Osteoblast (primary cell): ENCODE measurements at regions not wholly inside any gene's neighbourhood (a gene's known extent, or its start where the extent isn't known, plus 50 kb on each side); places are given as distances from the start of the nearest gene placed in this dataset.

ENCODE experiments used
- DNase-seq: peaks from one replicate; pipeline ENCODE4 v3.0.0; 2011; ENCODE audit warnings: low spot score, mixed read lengths; ENCODE audit not compliant: insufficient read length; ENCODE audit errors: missing footprints
- H2AFZ ChIP-seq: 2 replicates; pipeline ENCODE4 v1.6.0; 2011; ENCODE audit warnings: mild to moderate bottlenecking, low read length
- H3K27ac ChIP-seq: 2 replicates; pipeline ENCODE4 v1.5.1; 2011; ENCODE audit warnings: mild to moderate bottlenecking, low read depth, low read length, moderate library complexity
- H3K27me3 ChIP-seq: 2 replicates; pipeline ENCODE4 v1.6.0; 2012; ENCODE audit warnings: mild to moderate bottlenecking, control low read depth, inconsistent platforms, low read length, moderate library complexity; ENCODE audit not compliant: insufficient read depth
- H3K36me3 ChIP-seq: 2 replicates; pipeline ENCODE4 v1.5.1; 2011; ENCODE audit warnings: mild to moderate bottlenecking, low read length, control low read depth, moderate library complexity; ENCODE audit not compliant: insufficient read depth
- H3K4me1 ChIP-seq: 2 replicates; pipeline ENCODE4 v1.5.1; 2011; ENCODE audit warnings: mild to moderate bottlenecking, low read length, control low read depth, moderate library complexity; ENCODE audit not compliant: insufficient read depth
- H3K4me2 ChIP-seq: 2 replicates; pipeline ENCODE4 v1.6.0; 2011; ENCODE audit warnings: mild to moderate bottlenecking, low read length; ENCODE audit not compliant: insufficient read depth
- H3K4me3 ChIP-seq: fragments of 200-600 bp; sonication (generic); 3 replicates; pipeline ENCODE4 v1.5.1; 2012; ENCODE audit warnings: mild to moderate bottlenecking, low read length, inconsistent platforms; ENCODE audit not compliant: insufficient read depth
- H3K79me2 ChIP-seq: 2 replicates; pipeline ENCODE4 v1.6.0; 2012; ENCODE audit warnings: mild to moderate bottlenecking, low read length, control low read depth, inconsistent platforms; ENCODE audit not compliant: insufficient read depth
- H3K9me3 ChIP-seq: 2 replicates; pipeline ENCODE4 v1.5.1; 2011; ENCODE audit warnings: low read depth, low read length, control low read depth
- H4K20me1 ChIP-seq: 2 replicates; pipeline ENCODE4 v1.6.0; 2012; ENCODE audit warnings: mild to moderate bottlenecking, low read length, control low read depth; ENCODE audit not compliant: insufficient read depth
- TF ChIP-seq, protein P1 (sequence below): IDR thresholded peaks from 2 replicates; pipeline ENCODE4 v1.5.1; 2011; ENCODE audit warnings: mild to moderate bottlenecking, low read depth, low read length, moderate library complexity; ENCODE audit errors: extremely low read depth

DNA sequence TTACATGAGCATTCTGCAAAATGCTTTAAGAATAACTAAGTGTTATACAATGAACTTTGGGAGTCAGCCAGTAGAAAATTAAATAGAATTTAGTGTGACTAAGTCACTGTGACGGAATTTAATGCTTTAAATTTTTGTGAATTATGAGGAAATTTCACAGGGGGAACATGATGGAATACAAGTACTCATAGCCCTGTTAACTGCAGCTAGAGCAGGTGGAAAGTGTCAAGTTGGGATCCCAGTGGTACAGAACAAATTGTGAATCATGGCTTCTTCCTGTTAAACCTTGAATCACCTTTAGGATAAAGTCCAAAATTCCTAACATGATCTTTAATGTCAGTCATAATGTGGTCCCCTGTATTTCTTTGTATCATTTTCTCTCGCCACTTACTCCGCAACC is 212.2 kb upstream of the CENPE start:
- no peaks in the 10 kb centered on the region for H3K4me1 ChIP-seq
- H4K20me1 ChIP-seq, result no peaks in the 10 kb centered on the region
- no peak overlapping the region for H3K4me2 ChIP-seq
- H3K36me3 ChIP-seq, result no peaks in the 10 kb centered on the region
- H3K9me3 ChIP-seq, result no peaks in the 10 kb centered on the region
- no peak overlapping the region for H3K4me3 ChIP-seq
- no peaks in the 10 kb centered on the region for H3K27me3 ChIP-seq
- H3K79me2 ChIP-seq, result no peaks in the 10 kb centered on the region
- no peak overlapping the region for H3K27ac ChIP-seq
- H2AFZ ChIP-seq, result no peak overlapping the region
- TF ChIP-seq, protein P1, sequence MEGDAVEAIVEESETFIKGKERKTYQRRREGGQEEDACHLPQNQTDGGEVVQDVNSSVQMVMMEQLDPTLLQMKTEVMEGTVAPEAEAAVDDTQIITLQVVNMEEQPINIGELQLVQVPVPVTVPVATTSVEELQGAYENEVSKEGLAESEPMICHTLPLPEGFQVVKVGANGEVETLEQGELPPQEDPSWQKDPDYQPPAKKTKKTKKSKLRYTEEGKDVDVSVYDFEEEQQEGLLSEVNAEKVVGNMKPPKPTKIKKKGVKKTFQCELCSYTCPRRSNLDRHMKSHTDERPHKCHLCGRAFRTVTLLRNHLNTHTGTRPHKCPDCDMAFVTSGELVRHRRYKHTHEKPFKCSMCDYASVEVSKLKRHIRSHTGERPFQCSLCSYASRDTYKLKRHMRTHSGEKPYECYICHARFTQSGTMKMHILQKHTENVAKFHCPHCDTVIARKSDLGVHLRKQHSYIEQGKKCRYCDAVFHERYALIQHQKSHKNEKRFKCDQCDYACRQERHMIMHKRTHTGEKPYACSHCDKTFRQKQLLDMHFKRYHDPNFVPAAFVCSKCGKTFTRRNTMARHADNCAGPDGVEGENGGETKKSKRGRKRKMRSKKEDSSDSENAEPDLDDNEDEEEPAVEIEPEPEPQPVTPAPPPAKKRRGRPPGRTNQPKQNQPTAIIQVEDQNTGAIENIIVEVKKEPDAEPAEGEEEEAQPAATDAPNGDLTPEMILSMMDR, result no peak
- no peak for DNase-seq

DNA sequence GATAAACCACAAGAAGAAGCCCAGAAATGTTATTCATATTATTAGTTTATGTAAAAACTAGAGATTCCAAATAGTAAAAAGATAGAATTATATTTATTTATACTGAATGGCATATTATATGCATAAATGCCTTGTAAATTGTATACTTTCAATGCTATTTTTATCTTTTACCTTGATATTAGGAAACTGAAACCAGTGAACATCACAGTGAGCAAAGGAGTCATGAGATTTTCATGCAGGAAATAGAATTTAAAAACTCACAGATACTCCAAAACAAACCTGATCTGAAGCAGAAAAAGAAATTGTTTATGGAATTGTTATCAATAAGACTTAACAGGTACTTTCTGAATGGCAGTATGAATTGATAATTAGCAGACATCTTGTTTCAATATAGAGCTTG is 207.3 kb upstream of the CENPE start:
- no peak overlapping the region for H2AFZ ChIP-seq
- no peak overlapping the region for H3K27ac ChIP-seq
- DNase-seq, result no peak
- no peaks in the 10 kb centered on the region for H4K20me1 ChIP-seq
- no peaks in the 10 kb centered on the region for H3K27me3 ChIP-seq
- H3K36me3 ChIP-seq, result no peaks in the 10 kb centered on the region
- no peaks in the 10 kb centered on the region for H3K9me3 ChIP-seq
- no peaks in the 10 kb centered on the region for H3K4me1 ChIP-seq
- no peak overlapping the region for H3K4me3 ChIP-seq
- no peaks in the 10 kb centered on the region for H3K79me2 ChIP-seq
- TF ChIP-seq, protein P1, result no peak
- no peak overlapping the region for H3K4me2 ChIP-seq

DNA sequence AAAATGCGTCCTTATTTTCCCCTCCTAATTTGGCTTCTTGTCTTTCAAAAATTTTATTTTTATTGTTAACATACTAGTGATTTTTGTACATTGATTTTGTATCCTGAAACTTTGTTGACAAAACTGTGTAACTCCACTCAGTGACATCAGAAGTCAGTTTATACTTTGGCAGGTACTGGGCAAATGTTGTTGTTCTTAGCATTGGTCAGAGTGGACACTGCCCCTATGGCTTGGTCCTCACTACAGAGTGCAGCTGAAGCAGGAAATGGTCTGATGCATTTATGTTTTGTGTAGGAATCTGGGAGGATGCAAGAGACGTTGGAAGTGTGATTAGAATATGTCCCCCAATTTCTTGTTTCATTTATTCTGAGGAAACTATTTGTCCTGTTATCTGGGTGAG is 205.5 kb upstream of the CENPE start:
- Histone ChIP-seq H3K27me3 (no peaks in the 10 kb centered on the region), H3K79me2 (no peaks in the 10 kb centered on the region), H3K4me1 (no peaks in the 10 kb centered on the region), H3K9me3 (no peaks in the 10 kb centered on the region), H3K4me3 (no peak overlapping the region), H3K36me3 (no peaks in the 10 kb centered on the region), H3K4me2 (no peak overlapping the region), H3K27ac (no peak overlapping the region), H2AFZ (no peak overlapping the region), H4K20me1 (no peaks in the 10 kb centered on the region)
- DNase-seq, result no peak
- TF ChIP-seq, protein P1, result no peak

DNA sequence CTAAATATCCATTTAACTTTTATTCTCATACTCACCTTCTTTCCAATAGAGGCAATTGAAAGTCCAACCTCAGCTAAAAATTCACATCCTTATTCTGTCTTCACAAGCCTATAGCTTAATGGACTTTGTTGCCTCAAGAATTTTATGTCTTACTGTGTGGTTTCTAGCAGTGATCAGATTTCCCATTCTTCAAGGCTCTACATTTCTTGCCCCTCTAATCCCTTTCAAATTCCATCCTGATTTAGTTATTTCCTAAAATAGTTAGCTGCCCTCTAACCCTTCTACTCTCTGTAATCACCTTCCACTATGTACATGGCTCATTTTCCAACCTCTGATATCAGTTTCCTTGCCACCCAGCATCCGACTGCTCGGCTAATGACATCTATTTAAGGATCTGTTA is 204.1 kb upstream of the CENPE start:
- TF ChIP-seq, protein P1, result no peak
- H2AFZ ChIP-seq, result no peak overlapping the region
- no peak overlapping the region for H3K4me3 ChIP-seq
- H3K27ac ChIP-seq, result no peak overlapping the region
- no peaks in the 10 kb centered on the region for H3K9me3 ChIP-seq
- no peak for DNase-seq
- no peak overlapping the region for H3K4me2 ChIP-seq
- H4K20me1 ChIP-seq, result no peaks in the 10 kb centered on the region
- H3K79me2 ChIP-seq, result no peaks in the 10 kb centered on the region
- H3K4me1 ChIP-seq, result no peaks in the 10 kb centered on the region
- no peaks in the 10 kb centered on the region for H3K36me3 ChIP-seq
- H3K27me3 ChIP-seq, result no peaks in the 10 kb centered on the region
